ENCODE measurements at regions not wholly inside any gene's neighbourhood (a gene's known extent, or its start where the extent isn't known, plus 50 kb on each side); places are given as distances from the start of the nearest gene placed in this dataset.

DNA sequence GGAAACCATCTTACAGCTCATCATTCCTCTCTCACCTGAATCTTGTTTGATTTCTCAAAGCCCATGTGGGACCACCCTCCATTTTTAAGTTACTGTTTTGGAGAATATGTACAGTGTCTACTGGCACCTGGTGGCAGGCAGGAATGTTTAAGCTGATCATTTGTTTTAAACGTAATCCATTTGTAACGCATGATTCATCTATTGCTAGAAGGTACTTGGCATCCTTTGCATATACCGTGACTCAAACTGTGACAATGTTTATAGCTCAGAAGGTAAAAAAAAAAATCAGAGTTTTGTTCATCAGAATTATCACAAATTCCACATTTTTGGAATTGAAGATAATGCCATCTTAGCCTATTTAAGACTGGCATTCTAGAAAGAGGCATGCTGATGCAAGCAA is 1007.5 kb upstream of the EEF2KMT start:
- TF ChIP-seq FOXA1 (IDR thresholded peaks at IDR 0.05), result no peak
- no peak for TF ChIP-seq SP1 (IDR thresholded peaks at IDR 0.05)
- no peak for TF ChIP-seq SUZ12 (IDR thresholded peaks at IDR 0.05)
- no peak for TF ChIP-seq TARDBP (IDR thresholded peaks at IDR 0.05)
- TF ChIP-seq FOXK2 (IDR thresholded peaks at IDR 0.05), result no peak
- no peak for TF ChIP-seq ELF4 (IDR thresholded peaks at IDR 0.05)
- TF ChIP-seq FOXM1 (IDR thresholded peaks at IDR 0.05; ENCODE audit: borderline replicate concordance), result no peak
- TF ChIP-seq CTBP1 (IDR thresholded peaks at IDR 0.05; ENCODE audit: borderline replicate concordance), result no peak
- no peak for TF ChIP-seq ARNT (IDR thresholded peaks at IDR 0.05)
- no peak for TF ChIP-seq BHLHE40 (IDR thresholded peaks at IDR 0.05; ENCODE audit: borderline replicate concordance)
- TF ChIP-seq, protein P1, sequence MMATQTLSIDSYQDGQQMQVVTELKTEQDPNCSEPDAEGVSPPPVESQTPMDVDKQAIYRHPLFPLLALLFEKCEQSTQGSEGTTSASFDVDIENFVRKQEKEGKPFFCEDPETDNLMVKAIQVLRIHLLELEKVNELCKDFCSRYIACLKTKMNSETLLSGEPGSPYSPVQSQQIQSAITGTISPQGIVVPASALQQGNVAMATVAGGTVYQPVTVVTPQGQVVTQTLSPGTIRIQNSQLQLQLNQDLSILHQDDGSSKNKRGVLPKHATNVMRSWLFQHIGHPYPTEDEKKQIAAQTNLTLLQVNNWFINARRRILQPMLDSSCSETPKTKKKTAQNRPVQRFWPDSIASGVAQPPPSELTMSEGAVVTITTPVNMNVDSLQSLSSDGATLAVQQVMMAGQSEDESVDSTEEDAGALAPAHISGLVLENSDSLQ (IDR thresholded peaks at IDR 0.05), result no peak
- TF ChIP-seq HDGF (IDR thresholded peaks at IDR 0.05; ENCODE audit: borderline replicate concordance), result no peak
- TF ChIP-seq ZNF384 (IDR thresholded peaks at IDR 0.05), result no peak
